Bronchial epithelial cell (primary cell): ENCODE measurements at regions not wholly inside any gene's neighbourhood (a gene's known extent, or its start where the extent isn't known, plus 50 kb on each side); places are given as distances from the start of the nearest gene placed in this dataset.

ENCODE experiments used
- DNase-seq: peaks from one replicate; pipeline ENCODE4 v3.0.0-alpha.2; 2010; ENCODE audit warnings: low read depth
- FAIRE-seq: peaks from 2 replicates; lab custom pipeline; 2011; peaks lifted over from hg19 to GRCh38; lab: Jason Lieb, UNC
- H3K27me3 ChIP-seq: 2 replicates; pipeline ENCODE4 v1.5.1; 2011; ENCODE audit warnings: low read length; ENCODE audit not compliant: control insufficient read depth, insufficient read depth
- H3K36me3 ChIP-seq: 2 replicates; pipeline ENCODE4 v1.5.1; 2011; ENCODE audit warnings: low read length; ENCODE audit not compliant: control insufficient read depth, insufficient read depth
- H3K4me3 ChIP-seq: 2 replicates; pipeline ENCODE4 v1.5.1; 2011; ENCODE audit warnings: mild to moderate bottlenecking, low read depth, low read length, control low read depth
- CTCF ChIP-seq: IDR thresholded peaks from 2 replicates; pipeline ENCODE4 v1.5.1; 2011; ENCODE audit warnings: mild to moderate bottlenecking, moderate library complexity, low read length, control low read depth, inconsistent platforms; ENCODE audit not compliant: insufficient read depth, severe bottlenecking

- DNase-seq (no peak), FAIRE-seq (no peak)
- H3K27me3 ChIP-seq: peaks cover 6% of the 10 kb centered on the region
Observed at GRCh38 chr2:120401275-120402066, 55.5 kb downstream of the INHBB start.

GRCh38 chr2:120402067-120402433 is 56.1 kb downstream of the INHBB start:
- FAIRE-seq: no peak
- TF ChIP-seq CTCF: no peak
- H3K36me3 ChIP-seq: no peaks in the 10 kb centered on the region
- no peak for DNase-seq
- no peak overlapping the region for H3K4me3 ChIP-seq
- peaks cover 4% of the 10 kb centered on the region for H3K27me3 ChIP-seq

More at GRCh38 chr2:120401275-120402066, 55.5 kb downstream of the INHBB start:
- no peak overlapping the region for H3K4me3 ChIP-seq
- H3K36me3 ChIP-seq: no peaks in the 10 kb centered on the region
- no peak for TF ChIP-seq CTCF

GRCh38 chr2:120402508-120402907 is 56.6 kb downstream of the INHBB start:
- no peak overlapping the region for H3K4me3 ChIP-seq
- DNase-seq (no peak), FAIRE-seq (no peak)
- H3K27me3 ChIP-seq: peaks cover 2% of the 10 kb centered on the region
- no peaks in the 10 kb centered on the region for H3K36me3 ChIP-seq
- TF ChIP-seq CTCF: no peak

GRCh38 chr2:120403261-120403660 is 57.3 kb downstream of the INHBB start:
- TF ChIP-seq CTCF: no peak
- FAIRE-seq: peak; percentile 85
- Histone ChIP-seq H3K27me3 (peaks cover 2% of the 10 kb centered on the region), H3K4me3 (no peak overlapping the region), H3K36me3 (no peaks in the 10 kb centered on the region)
- no peak for DNase-seq

- no peak for TF ChIP-seq CTCF
- Histone ChIP-seq H3K4me3 (no peak overlapping the region), H3K36me3 (no peaks in the 10 kb centered on the region), H3K27me3 (peaks cover 2% of the 10 kb centered on the region)
- FAIRE-seq (no peak), DNase-seq (no peak)
Observed at GRCh38 chr2:120403676-120404075, 57.7 kb downstream of the INHBB start.

- no peak for DNase-seq
- Histone ChIP-seq H3K36me3 (no peaks in the 10 kb centered on the region), H3K27me3 (peaks cover 2% of the 10 kb centered on the region), H3K4me3 (no peak overlapping the region)
- FAIRE-seq: no peak
- no peak for TF ChIP-seq CTCF
Observed at GRCh38 chr2:120404274-120404673, 58.3 kb downstream of the INHBB start.
